AG04450 (cell line): ENCODE measurements at regions not wholly inside any gene's neighbourhood (a gene's known extent, or its start where the extent isn't known, plus 50 kb on each side); places are given as distances from the start of the nearest gene placed in this dataset.

Source experiments
- CTCF ChIA-PET: fragments of 300-600, 350-600 bp; formaldehyde crosslinking; extraction: SDS; loops from one replicate; lab custom pipeline; 2022; ENCODE audit warnings: antibody characterized with exemption, inconsistent platforms; lab: Charles Lee
- POLR2A ChIA-PET: fragments of 350-600 bp; formaldehyde crosslinking; extraction: SDS; loops from one replicate; lab custom pipeline; 2021; ENCODE audit warnings: antibody characterized with exemption, inconsistent platforms; lab: Yijun Ruan, JAX
- DNase-seq: peaks from one replicate; pipeline ENCODE4 v3.0.0-alpha.2; 2011; ENCODE audit warnings: low read depth, low spot score
- H3K27ac ChIP-seq: one replicate; pipeline ENCODE4 v1.5.1; 2012; ENCODE audit warnings: low read depth, low read length, control low read depth
- H3K27me3 ChIP-seq: one replicate; pipeline ENCODE4 v1.6.0; 2012; ENCODE audit warnings: low read length; ENCODE audit not compliant: control insufficient read depth, insufficient read depth
- H3K4me3 ChIP-seq: 2 replicates; pipeline ENCODE4 v1.5.1; 2011; ENCODE audit warnings: mild to moderate bottlenecking, low read depth, low read length, control low read depth
- H3K9me3 ChIP-seq: 2 replicates; pipeline ENCODE4 v1.5.1; 2012; ENCODE audit warnings: low read length; ENCODE audit not compliant: control insufficient read depth, insufficient read depth
- TF ChIP-seq, protein P1 (sequence below): IDR thresholded peaks from 2 replicates; pipeline ENCODE4 v1.5.1; 2011; ENCODE audit warnings: low read depth, low read length, control low read depth, inconsistent platforms

DNA sequence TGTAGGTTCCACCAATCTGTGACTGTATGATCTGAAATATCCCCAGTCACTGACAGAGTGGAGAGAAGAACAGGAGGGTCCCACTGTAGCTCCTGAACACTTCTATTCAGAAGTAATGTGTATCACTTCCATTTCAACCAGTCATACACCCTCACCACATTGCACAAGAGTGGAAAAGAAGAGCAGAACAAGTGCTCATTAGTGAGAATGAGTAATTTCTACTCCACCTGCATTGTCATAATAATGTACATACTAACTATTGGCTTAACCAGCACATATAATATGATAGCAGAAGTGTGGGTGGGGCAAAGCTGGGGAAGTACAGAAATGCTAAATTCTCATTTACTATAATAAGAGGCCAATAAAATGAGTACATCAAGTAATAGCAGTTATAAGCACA, 342.7 kb downstream of the LMO7 start:
- TF ChIP-seq, protein P1, sequence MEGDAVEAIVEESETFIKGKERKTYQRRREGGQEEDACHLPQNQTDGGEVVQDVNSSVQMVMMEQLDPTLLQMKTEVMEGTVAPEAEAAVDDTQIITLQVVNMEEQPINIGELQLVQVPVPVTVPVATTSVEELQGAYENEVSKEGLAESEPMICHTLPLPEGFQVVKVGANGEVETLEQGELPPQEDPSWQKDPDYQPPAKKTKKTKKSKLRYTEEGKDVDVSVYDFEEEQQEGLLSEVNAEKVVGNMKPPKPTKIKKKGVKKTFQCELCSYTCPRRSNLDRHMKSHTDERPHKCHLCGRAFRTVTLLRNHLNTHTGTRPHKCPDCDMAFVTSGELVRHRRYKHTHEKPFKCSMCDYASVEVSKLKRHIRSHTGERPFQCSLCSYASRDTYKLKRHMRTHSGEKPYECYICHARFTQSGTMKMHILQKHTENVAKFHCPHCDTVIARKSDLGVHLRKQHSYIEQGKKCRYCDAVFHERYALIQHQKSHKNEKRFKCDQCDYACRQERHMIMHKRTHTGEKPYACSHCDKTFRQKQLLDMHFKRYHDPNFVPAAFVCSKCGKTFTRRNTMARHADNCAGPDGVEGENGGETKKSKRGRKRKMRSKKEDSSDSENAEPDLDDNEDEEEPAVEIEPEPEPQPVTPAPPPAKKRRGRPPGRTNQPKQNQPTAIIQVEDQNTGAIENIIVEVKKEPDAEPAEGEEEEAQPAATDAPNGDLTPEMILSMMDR: no peak
- ChIA-PET POLR2A (no interaction called here), CTCF (interaction anchor here (1.2 kb wide), 1 partner anchor 283 kb away, joined by 3 read pairs; no protein-coding TSS in a partner anchor)
- Histone ChIP-seq H3K4me3 (no peak overlapping the region), H3K27me3 (no peaks in the 10 kb centered on the region), H3K9me3 (no peaks in the 10 kb centered on the region), H3K27ac (no peak overlapping the region)
- no peak for DNase-seq

DNA sequence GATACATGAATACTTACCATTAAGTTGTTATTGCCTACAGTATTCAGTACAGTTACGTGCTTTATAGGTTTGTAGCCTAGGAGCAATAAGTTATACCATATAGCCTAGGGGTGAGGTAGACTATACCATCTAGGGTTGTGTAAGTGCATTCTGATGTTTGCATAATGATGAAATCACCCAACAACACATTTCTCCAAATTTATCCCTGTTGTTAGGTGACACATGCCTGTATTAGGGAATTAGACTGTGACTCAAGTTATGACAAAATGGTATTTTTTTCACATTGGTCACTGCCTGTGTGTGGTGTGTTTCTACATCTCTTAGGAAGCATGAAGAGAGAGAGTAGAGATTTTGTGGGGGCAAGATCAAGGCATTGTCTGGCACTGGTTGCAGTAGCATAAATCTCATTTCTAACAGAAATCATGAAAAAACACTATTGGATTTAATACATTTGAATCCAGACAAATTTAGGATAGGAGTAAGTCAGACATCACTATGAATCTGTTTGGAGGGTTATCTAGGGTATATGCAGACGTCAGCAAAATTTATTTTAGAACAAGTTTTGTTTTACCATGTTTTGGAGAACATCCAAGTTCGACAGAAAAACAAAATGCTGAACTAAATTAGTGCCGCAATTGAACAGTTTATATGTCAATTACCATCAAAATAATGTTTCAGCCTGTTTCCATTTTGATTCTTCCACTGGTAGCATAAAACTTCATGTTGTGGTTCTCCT, 332.1 kb downstream of the LMO7 start:
- DNase-seq: no peak
- TF ChIP-seq, protein P1: no peak
- H3K9me3 ChIP-seq: no peaks in the 10 kb centered on the region
- POLR2A ChIA-PET: no interaction called here
- no peak overlapping the region for H3K4me3 ChIP-seq
- CTCF ChIA-PET: no interaction called here
- no peak overlapping the region for H3K27ac ChIP-seq
- H3K27me3 ChIP-seq: no peaks in the 10 kb centered on the region

DNA sequence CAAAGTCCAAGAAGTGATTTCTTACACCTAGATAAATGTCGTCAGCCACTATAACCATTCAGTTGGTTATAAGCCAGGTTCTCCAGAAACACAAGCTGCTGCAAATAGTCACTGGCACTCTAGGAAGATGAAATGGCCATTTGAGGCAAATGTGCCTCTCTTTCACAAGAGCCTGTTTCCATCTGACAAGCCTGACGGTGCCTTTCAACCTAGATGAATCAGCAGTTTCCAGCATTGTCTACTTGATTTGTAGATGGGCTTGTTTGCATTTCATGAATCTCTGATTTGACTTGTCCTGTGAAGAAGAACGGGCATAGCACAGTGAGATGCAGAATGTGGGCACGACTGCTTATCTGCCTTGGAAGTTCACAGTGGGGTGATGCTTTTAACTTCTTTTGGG, 327.2 kb downstream of the LMO7 start:
- no peak for DNase-seq
- ChIA-PET POLR2A (no interaction called here), CTCF (no interaction called here)
- Histone ChIP-seq H3K27me3 (no peaks in the 10 kb centered on the region), H3K9me3 (no peaks in the 10 kb centered on the region), H3K4me3 (no peak overlapping the region), H3K27ac (no peak overlapping the region)
- TF ChIP-seq, protein P1: no peak

DNA sequence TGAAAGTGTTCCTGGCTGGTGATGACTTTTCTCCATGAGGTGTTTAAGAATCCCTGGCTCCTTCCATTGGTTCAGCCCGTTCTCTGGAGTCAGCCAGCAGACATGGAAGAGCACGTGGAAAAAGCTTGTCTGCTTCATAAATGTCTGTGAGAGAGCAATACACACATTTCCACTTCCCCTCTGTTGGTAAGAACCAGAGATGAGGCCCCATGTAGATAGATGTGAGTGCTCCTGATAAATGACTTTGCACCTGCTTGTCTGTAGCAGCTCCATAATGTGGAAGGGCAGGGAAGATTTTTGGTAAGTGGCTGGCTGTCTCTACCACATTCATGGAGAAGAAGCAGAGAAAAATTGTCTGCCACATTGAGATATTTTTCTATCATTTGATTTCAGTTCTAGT, 325.8 kb downstream of the LMO7 start:
- no peak overlapping the region for H3K27ac ChIP-seq
- ChIA-PET POLR2A (no interaction called here), CTCF (no interaction called here)
- no peaks in the 10 kb centered on the region for H3K27me3 ChIP-seq
- TF ChIP-seq, protein P1: no peak
- no peaks in the 10 kb centered on the region for H3K9me3 ChIP-seq
- no peak for DNase-seq
- no peak overlapping the region for H3K4me3 ChIP-seq

DNA sequence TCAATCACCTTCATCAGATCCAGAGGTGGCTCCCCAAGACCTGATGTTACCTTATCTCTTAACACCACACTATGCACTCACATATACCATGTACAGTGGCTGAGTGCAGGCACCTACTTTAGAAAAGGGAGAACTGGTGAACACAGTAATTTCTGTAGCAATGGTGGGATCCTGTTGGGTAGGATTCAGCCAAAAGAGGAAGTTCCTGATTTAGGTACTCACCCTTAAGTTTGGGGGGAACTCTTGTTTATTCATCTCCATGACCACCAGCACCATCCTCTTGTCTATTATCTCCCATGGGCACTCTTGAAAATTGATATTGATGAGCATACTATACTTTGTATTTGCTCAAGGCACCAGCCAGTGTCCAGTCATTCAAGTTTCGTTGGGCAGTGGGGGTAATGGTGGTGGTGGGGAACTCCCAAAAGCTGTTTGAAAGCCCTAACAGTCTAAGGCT, 324.4 kb downstream of the LMO7 start:
- ChIA-PET POLR2A (no interaction called here), CTCF (interaction anchor here (1.7 kb wide), 1 partner anchor 85 kb away, joined by 5 read pairs; no protein-coding TSS in a partner anchor)
- DNase-seq: no peak

More for the DNA sequence above, 324.4 kb downstream of the LMO7 start:
- Histone ChIP-seq H3K27ac (no peak overlapping the region), H3K27me3 (no peaks in the 10 kb centered on the region), H3K4me3 (no peak overlapping the region), H3K9me3 (no peaks in the 10 kb centered on the region)
- TF ChIP-seq, protein P1: no peak
